ENCODE measurements at regions not wholly inside any gene's neighbourhood (a gene's known extent, or its start where the extent isn't known, plus 50 kb on each side); places are given as distances from the start of the nearest gene placed in this dataset.

GRCh38 chr9:117644133-117644931, 59.9 kb upstream of the TLR4 start:
- ChIA-PET POLR2A (no interaction called here), CTCF (interaction anchor here (0.6 to 1.7 kb wide), 8 partner anchors 10 to 956 kb away, joined by 3 to 7 read pairs (median 4); no protein-coding TSS in a partner anchor)
- no peaks in the 10 kb centered on the region for H4K20me1 ChIP-seq (ENCODE audit: insufficient read depth)
- H3K9ac ChIP-seq = no peak overlapping the region
- H3K36me3 ChIP-seq (replicated peaks in 1 of 2; ENCODE audit: control insufficient read depth in 1 of 2, insufficient read depth in 2 of 2, low read length in 1 of 2) = no peaks in the 10 kb centered on the region
- no peaks in the 10 kb centered on the region for H3K27me3 ChIP-seq (ENCODE audit: insufficient read depth)
- H3K4me3 ChIP-seq (ENCODE audit: low read depth in 2 of 2, low read length in 1 of 2) = peak overlapping the region in 1 of 2 experiments; percentile 35; a peak in 1 of 4 replicates
- peaks cover 0 to 12% of the 10 kb centered on the region in 2 experiments; a peak in 3 of 4 replicates for H3K4me1 ChIP-seq (ENCODE audit: control insufficient read depth in 1 of 2, insufficient read depth in 2 of 2, low read depth in 1 of 2, low read length in 1 of 2)
- H3K4me2 ChIP-seq = peak overlapping the region; percentile 49
- H3K27ac ChIP-seq (ENCODE audit: low read depth in 2 of 2, low read length in 1 of 2) = no peak overlapping the region
- 21% methylated on average over 11 of the region's 11 CpGs for WGBS (ENCODE audit: low lambda C conversion rate)
- no peaks in the 10 kb centered on the region for H3K9me3 ChIP-seq
- peak; percentile 86 for TF ChIP-seq SMC3 (IDR thresholded peaks at IDR 0.05; ENCODE audit: low read depth, low read length)
- TF ChIP-seq, protein P1, sequence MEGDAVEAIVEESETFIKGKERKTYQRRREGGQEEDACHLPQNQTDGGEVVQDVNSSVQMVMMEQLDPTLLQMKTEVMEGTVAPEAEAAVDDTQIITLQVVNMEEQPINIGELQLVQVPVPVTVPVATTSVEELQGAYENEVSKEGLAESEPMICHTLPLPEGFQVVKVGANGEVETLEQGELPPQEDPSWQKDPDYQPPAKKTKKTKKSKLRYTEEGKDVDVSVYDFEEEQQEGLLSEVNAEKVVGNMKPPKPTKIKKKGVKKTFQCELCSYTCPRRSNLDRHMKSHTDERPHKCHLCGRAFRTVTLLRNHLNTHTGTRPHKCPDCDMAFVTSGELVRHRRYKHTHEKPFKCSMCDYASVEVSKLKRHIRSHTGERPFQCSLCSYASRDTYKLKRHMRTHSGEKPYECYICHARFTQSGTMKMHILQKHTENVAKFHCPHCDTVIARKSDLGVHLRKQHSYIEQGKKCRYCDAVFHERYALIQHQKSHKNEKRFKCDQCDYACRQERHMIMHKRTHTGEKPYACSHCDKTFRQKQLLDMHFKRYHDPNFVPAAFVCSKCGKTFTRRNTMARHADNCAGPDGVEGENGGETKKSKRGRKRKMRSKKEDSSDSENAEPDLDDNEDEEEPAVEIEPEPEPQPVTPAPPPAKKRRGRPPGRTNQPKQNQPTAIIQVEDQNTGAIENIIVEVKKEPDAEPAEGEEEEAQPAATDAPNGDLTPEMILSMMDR (IDR thresholded peaks at IDR 0.05) = peak; percentile 98
- 0 out of 2 replicates have a peak, but pooled peaks have one; percentile 21 for TF ChIP-seq RCOR1 (IDR thresholded peaks at IDR 0.05; ENCODE audit: low read length)
- TF ChIP-seq, protein P2, sequence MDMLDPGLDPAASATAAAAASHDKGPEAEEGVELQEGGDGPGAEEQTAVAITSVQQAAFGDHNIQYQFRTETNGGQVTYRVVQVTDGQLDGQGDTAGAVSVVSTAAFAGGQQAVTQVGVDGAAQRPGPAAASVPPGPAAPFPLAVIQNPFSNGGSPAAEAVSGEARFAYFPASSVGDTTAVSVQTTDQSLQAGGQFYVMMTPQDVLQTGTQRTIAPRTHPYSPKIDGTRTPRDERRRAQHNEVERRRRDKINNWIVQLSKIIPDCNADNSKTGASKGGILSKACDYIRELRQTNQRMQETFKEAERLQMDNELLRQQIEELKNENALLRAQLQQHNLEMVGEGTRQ (IDR thresholded peaks at IDR 0.05; ENCODE audit: borderline replicate concordance, low read depth, low read length) = no peak
- peak; percentile 97 for TF ChIP-seq RAD21 (IDR thresholded peaks at IDR 0.05; ENCODE audit: low read length)
- peak; percentile 32 for TF ChIP-seq CHD2 (IDR thresholded peaks at IDR 0.05; ENCODE audit: low read length, partially characterized antibody)
- TF ChIP-seq, protein P3, sequence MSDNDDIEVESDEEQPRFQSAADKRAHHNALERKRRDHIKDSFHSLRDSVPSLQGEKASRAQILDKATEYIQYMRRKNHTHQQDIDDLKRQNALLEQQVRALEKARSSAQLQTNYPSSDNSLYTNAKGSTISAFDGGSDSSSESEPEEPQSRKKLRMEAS (IDR thresholded peaks at IDR 0.05; ENCODE audit: low read depth) = no peak
- peak; percentile 68 for DNase-seq
- H3K79me2 ChIP-seq (ENCODE audit: insufficient read depth) = no peaks in the 10 kb centered on the region
- H2AFZ ChIP-seq (ENCODE audit: low read depth) = peak overlapping the region; percentile 62
- no peaks in the 10 kb centered on the region for H3K9me2 ChIP-seq
- no peaks in the 10 kb centered on the region for H3F3A ChIP-seq (replicated peaks; ENCODE audit: insufficient read depth)

- no peak overlapping the region for H3K4me3 ChIP-seq (ENCODE audit: low read depth in 2 of 2, low read length in 1 of 2)
- H3K79me2 ChIP-seq (ENCODE audit: insufficient read depth) = no peaks in the 10 kb centered on the region
- WGBS (ENCODE audit: low lambda C conversion rate) = 60% methylated on average over 6 of the region's 6 CpGs
- H3K9me3 ChIP-seq = no peaks in the 10 kb centered on the region
- ChIA-PET CTCF (interaction anchor here (1.7 kb wide), 1 partner anchor 13 kb away, joined by 7 read pairs; no protein-coding TSS in a partner anchor), POLR2A (no interaction called here)
- no peak overlapping the region for H2AFZ ChIP-seq (ENCODE audit: low read depth)
- H3K36me3 ChIP-seq (replicated peaks in 1 of 2; ENCODE audit: control insufficient read depth in 1 of 2, insufficient read depth in 2 of 2, low read length in 1 of 2) = no peaks in the 10 kb centered on the region
- no peak overlapping the region for H3K9ac ChIP-seq
- no peak overlapping the region for H3K27ac ChIP-seq (ENCODE audit: low read depth in 2 of 2, low read length in 1 of 2)
- no peaks in the 10 kb centered on the region for H3K9me2 ChIP-seq
- no peaks in the 10 kb centered on the region for H4K20me1 ChIP-seq (ENCODE audit: insufficient read depth)
- peaks cover 0 to 12% of the 10 kb centered on the region in 2 experiments; a peak in 3 of 4 replicates for H3K4me1 ChIP-seq (ENCODE audit: control insufficient read depth in 1 of 2, insufficient read depth in 2 of 2, low read depth in 1 of 2, low read length in 1 of 2)
- no peak for DNase-seq
- no peak overlapping the region for H3K4me2 ChIP-seq
- no peaks in the 10 kb centered on the region for H3K27me3 ChIP-seq (ENCODE audit: insufficient read depth)
- H3F3A ChIP-seq (replicated peaks; ENCODE audit: insufficient read depth) = no peaks in the 10 kb centered on the region
- TF ChIP-seq, protein P3 (IDR thresholded peaks at IDR 0.05; ENCODE audit: low read depth) = no peak
- no peak for TF ChIP-seq PBX3 (IDR thresholded peaks at IDR 0.05)
- no peak for TF ChIP-seq RXRA (IDR thresholded peaks at IDR 0.05; ENCODE audit: borderline replicate concordance, low read depth)
- TF ChIP-seq RFX5 (IDR thresholded peaks at IDR 0.05; ENCODE audit: low read length) = no peak
- no peak for TF ChIP-seq GABPA (IDR thresholded peaks at IDR 0.05; ENCODE audit: low read depth)
- TF ChIP-seq RAD21 (IDR thresholded peaks at IDR 0.05; ENCODE audit: low read length) = no peak
- no peak for TF ChIP-seq POLR2AphosphoS5 (IDR thresholded peaks at IDR 0.05; ENCODE audit: low read depth, low read length)
- TF ChIP-seq, protein P4, sequence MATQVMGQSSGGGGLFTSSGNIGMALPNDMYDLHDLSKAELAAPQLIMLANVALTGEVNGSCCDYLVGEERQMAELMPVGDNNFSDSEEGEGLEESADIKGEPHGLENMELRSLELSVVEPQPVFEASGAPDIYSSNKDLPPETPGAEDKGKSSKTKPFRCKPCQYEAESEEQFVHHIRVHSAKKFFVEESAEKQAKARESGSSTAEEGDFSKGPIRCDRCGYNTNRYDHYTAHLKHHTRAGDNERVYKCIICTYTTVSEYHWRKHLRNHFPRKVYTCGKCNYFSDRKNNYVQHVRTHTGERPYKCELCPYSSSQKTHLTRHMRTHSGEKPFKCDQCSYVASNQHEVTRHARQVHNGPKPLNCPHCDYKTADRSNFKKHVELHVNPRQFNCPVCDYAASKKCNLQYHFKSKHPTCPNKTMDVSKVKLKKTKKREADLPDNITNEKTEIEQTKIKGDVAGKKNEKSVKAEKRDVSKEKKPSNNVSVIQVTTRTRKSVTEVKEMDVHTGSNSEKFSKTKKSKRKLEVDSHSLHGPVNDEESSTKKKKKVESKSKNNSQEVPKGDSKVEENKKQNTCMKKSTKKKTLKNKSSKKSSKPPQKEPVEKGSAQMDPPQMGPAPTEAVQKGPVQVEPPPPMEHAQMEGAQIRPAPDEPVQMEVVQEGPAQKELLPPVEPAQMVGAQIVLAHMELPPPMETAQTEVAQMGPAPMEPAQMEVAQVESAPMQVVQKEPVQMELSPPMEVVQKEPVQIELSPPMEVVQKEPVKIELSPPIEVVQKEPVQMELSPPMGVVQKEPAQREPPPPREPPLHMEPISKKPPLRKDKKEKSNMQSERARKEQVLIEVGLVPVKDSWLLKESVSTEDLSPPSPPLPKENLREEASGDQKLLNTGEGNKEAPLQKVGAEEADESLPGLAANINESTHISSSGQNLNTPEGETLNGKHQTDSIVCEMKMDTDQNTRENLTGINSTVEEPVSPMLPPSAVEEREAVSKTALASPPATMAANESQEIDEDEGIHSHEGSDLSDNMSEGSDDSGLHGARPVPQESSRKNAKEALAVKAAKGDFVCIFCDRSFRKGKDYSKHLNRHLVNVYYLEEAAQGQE (IDR thresholded peaks at IDR 0.05; ENCODE audit: low read depth, low read length) = no peak
- TF ChIP-seq, protein P5, sequence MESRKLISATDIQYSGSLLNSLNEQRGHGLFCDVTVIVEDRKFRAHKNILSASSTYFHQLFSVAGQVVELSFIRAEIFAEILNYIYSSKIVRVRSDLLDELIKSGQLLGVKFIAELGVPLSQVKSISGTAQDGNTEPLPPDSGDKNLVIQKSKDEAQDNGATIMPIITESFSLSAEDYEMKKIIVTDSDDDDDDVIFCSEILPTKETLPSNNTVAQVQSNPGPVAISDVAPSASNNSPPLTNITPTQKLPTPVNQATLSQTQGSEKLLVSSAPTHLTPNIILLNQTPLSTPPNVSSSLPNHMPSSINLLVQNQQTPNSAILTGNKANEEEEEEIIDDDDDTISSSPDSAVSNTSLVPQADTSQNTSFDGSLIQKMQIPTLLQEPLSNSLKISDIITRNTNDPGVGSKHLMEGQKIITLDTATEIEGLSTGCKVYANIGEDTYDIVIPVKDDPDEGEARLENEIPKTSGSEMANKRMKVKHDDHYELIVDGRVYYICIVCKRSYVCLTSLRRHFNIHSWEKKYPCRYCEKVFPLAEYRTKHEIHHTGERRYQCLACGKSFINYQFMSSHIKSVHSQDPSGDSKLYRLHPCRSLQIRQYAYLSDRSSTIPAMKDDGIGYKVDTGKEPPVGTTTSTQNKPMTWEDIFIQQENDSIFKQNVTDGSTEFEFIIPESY (IDR thresholded peaks at IDR 0.05; ENCODE audit: borderline replicate concordance, low read depth) = no peak
Observed at GRCh38 chr9:117643288-117643654, 60.9 kb upstream of the TLR4 start.
